ENCODE measurements at regions not wholly inside any gene's neighbourhood (a gene's known extent, or its start where the extent isn't known, plus 50 kb on each side); places are given as distances from the start of the nearest gene placed in this dataset.

- Mint-ChIP-seq H3K27me3 (ENCODE audit: insufficient read depth, low read depth, poor library complexity) (no peaks in the 10 kb centered on the region), H3K36me3 (ENCODE audit: low read depth) (no peaks in the 10 kb centered on the region), H3K4me1 (no peaks in the 10 kb centered on the region), H3K4me3 (no peak overlapping the region), H3K9me3 (no peaks in the 10 kb centered on the region), H3K27ac (no peak overlapping the region)
- H4K20me1 ChIP-seq (replicated peaks; ENCODE audit: insufficient read depth), result no peaks in the 10 kb centered on the region
- H3K4me1 ChIP-seq (ENCODE audit: insufficient read depth), result no peaks in the 10 kb centered on the region
- no peaks in the 10 kb centered on the region for H3F3A ChIP-seq (replicated peaks; ENCODE audit: low read depth)
- no peak for DNase-seq (ENCODE audit: low spot score)
- H3K9me2 ChIP-seq (ENCODE audit: insufficient read depth), result no peaks in the 10 kb centered on the region
- H3K4me2 ChIP-seq, result no peak overlapping the region
- H3K27me3 ChIP-seq (ENCODE audit: insufficient read depth), result no peaks in the 10 kb centered on the region
- no peak overlapping the region for H3K27ac ChIP-seq (ENCODE audit: low read depth)
- peak overlapping the region; percentile 38; the same call in 1 of the 2 replicates for H2AFZ ChIP-seq
- ATAC-seq, result no peak
- no peaks in the 10 kb centered on the region for H3K36me3 ChIP-seq (ENCODE audit: insufficient read depth)
- no peaks in the 10 kb centered on the region for H3K79me2 ChIP-seq (replicated peaks; ENCODE audit: insufficient read depth)
- TF ChIP-seq, protein P1, sequence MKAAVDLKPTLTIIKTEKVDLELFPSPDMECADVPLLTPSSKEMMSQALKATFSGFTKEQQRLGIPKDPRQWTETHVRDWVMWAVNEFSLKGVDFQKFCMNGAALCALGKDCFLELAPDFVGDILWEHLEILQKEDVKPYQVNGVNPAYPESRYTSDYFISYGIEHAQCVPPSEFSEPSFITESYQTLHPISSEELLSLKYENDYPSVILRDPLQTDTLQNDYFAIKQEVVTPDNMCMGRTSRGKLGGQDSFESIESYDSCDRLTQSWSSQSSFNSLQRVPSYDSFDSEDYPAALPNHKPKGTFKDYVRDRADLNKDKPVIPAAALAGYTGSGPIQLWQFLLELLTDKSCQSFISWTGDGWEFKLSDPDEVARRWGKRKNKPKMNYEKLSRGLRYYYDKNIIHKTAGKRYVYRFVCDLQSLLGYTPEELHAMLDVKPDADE (IDR thresholded peaks at IDR 0.05), result no peak
- no peak for TF ChIP-seq ZNF114 (CRISPR knock-in tag; IDR thresholded peaks at IDR 0.05)
- TF ChIP-seq CREB1 (CRISPR knock-in tag; IDR thresholded peaks at IDR 0.05; ENCODE audit: low read depth), result no peak
- TF ChIP-seq EZH2phosphoT487 (IDR thresholded peaks at IDR 0.05; ENCODE audit: unreplicated experiment), result no peak
- TF ChIP-seq POLR2AphosphoS5 (IDR thresholded peaks at IDR 0.05; ENCODE audit: low read depth), result no peak
- no peak for TF ChIP-seq NANOG (IDR thresholded peaks at IDR 0.05; ENCODE audit: borderline replicate concordance)
- TF ChIP-seq, protein P2, sequence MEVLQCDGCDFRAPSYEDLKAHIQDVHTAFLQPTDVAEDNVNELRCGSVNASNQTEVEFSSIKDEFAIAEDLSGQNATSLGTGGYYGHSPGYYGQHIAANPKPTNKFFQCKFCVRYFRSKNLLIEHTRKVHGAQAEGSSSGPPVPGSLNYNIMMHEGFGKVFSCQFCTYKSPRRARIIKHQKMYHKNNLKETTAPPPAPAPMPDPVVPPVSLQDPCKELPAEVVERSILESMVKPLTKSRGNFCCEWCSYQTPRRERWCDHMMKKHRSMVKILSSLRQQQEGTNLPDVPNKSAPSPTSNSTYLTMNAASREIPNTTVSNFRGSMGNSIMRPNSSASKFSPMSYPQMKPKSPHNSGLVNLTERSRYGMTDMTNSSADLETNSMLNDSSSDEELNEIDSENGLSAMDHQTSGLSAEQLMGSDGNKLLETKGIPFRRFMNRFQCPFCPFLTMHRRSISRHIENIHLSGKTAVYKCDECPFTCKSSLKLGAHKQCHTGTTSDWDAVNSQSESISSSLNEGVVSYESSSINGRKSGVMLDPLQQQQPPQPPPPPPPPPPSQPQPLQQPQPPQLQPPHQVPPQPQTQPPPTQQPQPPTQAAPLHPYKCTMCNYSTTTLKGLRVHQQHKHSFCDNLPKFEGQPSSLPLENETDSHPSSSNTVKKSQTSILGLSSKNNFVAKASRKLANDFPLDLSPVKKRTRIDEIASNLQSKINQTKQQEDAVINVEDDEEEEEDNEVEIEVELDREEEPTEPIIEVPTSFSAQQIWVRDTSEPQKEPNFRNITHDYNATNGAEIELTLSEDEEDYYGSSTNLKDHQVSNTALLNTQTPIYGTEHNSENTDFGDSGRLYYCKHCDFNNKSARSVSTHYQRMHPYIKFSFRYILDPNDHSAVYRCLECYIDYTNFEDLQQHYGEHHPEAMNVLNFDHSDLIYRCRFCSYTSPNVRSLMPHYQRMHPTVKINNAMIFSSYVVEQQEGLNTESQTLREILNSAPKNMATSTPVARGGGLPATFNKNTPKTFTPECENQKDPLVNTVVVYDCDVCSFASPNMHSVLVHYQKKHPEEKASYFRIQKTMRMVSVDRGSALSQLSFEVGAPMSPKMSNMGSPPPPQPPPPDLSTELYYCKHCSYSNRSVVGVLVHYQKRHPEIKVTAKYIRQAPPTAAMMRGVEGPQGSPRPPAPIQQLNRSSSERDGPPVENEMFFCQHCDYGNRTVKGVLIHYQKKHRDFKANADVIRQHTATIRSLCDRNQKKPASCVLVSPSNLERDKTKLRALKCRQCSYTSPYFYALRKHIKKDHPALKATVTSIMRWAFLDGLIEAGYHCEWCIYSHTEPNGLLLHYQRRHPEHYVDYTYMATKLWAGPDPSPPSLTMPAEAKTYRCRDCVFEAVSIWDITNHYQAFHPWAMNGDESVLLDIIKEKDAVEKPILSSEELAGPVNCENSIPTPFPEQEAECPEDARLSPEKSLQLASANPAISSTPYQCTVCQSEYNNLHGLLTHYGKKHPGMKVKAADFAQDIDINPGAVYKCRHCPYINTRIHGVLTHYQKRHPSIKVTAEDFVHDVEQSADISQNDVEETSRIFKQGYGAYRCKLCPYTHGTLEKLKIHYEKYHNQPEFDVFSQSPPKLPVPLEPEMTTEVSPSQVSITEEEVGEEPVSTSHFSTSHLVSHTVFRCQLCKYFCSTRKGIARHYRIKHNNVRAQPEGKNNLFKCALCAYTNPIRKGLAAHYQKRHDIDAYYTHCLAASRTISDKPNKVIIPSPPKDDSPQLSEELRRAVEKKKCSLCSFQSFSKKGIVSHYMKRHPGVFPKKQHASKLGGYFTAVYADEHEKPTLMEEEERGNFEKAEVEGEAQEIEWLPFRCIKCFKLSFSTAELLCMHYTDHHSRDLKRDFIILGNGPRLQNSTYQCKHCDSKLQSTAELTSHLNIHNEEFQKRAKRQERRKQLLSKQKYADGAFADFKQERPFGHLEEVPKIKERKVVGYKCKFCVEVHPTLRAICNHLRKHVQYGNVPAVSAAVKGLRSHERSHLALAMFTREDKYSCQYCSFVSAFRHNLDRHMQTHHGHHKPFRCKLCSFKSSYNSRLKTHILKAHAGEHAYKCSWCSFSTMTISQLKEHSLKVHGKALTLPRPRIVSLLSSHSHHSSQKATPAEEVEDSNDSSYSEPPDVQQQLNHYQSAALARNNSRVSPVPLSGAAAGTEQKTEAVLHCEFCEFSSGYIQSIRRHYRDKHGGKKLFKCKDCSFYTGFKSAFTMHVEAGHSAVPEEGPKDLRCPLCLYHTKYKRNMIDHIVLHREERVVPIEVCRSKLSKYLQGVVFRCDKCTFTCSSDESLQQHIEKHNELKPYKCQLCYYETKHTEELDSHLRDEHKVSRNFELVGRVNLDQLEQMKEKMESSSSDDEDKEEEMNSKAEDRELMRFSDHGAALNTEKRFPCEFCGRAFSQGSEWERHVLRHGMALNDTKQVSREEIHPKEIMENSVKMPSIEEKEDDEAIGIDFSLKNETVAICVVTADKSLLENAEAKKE (CRISPR knock-in tag; IDR thresholded peaks at IDR 0.05), result no peak
- TF ChIP-seq, protein P3, sequence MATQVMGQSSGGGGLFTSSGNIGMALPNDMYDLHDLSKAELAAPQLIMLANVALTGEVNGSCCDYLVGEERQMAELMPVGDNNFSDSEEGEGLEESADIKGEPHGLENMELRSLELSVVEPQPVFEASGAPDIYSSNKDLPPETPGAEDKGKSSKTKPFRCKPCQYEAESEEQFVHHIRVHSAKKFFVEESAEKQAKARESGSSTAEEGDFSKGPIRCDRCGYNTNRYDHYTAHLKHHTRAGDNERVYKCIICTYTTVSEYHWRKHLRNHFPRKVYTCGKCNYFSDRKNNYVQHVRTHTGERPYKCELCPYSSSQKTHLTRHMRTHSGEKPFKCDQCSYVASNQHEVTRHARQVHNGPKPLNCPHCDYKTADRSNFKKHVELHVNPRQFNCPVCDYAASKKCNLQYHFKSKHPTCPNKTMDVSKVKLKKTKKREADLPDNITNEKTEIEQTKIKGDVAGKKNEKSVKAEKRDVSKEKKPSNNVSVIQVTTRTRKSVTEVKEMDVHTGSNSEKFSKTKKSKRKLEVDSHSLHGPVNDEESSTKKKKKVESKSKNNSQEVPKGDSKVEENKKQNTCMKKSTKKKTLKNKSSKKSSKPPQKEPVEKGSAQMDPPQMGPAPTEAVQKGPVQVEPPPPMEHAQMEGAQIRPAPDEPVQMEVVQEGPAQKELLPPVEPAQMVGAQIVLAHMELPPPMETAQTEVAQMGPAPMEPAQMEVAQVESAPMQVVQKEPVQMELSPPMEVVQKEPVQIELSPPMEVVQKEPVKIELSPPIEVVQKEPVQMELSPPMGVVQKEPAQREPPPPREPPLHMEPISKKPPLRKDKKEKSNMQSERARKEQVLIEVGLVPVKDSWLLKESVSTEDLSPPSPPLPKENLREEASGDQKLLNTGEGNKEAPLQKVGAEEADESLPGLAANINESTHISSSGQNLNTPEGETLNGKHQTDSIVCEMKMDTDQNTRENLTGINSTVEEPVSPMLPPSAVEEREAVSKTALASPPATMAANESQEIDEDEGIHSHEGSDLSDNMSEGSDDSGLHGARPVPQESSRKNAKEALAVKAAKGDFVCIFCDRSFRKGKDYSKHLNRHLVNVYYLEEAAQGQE (IDR thresholded peaks at IDR 0.05; ENCODE audit: unreplicated experiment), result no peak
- TF ChIP-seq CTCF (conservative IDR thresholded peaks at IDR 0.05; ENCODE audit: low read depth in 2 of 2), result no peak
- no peak for TF ChIP-seq ZNF331 (CRISPR knock-in tag; IDR thresholded peaks at IDR 0.05; ENCODE audit: low read depth)
- no peak for TF ChIP-seq EZH2 (IDR thresholded peaks at IDR 0.05; ENCODE audit: low read depth, unreplicated experiment)
- no peak for TF ChIP-seq JUNB (IDR thresholded peaks at IDR 0.05; ENCODE audit: unreplicated experiment)
- TF ChIP-seq STAT1 (IDR thresholded peaks at IDR 0.05; ENCODE audit: unreplicated experiment), result no peak
- no peak overlapping the region for H3K4me3 ChIP-seq
Observed at GRCh38 chr6:113402544-113402943, 454.6 kb upstream of the MARCKS start.
